Superior temporal gyrus (tissue), 1 donor: ENCODE measurements at regions not wholly inside any gene's neighbourhood (a gene's known extent, or its start where the extent isn't known, plus 50 kb on each side); places are given as distances from the start of the nearest gene placed in this dataset.
"Not testable (repeated sequence)": the region's sequence is repeated elsewhere in the genome, so short reads cannot be mapped to it uniquely, and the experiment has no call there.

Source experiments
- DNase-seq: peaks from one replicate; pipeline ENCODE4 v3.0.0-alpha.2; 2016; ENCODE audit errors: extremely low spot score

- no peak for DNase-seq
Measured at GRCh38 chr15:31217566-31218270, 108.9 kb upstream of the KLF13 start.

GRCh38 chr15:31219221-31219620 is 107.4 kb upstream of the KLF13 start:
- no peak for DNase-seq

GRCh38 chr15:31221936-31222515 is 104.6 kb upstream of the KLF13 start:
- DNase-seq, result no peak

- no peak for DNase-seq
Measured at GRCh38 chr15:31222773-31223341, 103.8 kb upstream of the KLF13 start.

GRCh38 chr15:31223478-31224350 is 102.9 kb upstream of the KLF13 start:
- no peak for DNase-seq

- DNase-seq, result not testable (repeated sequence)
Measured at GRCh38 chr15:31224661-31225060, 102.0 kb upstream of the KLF13 start.

GRCh38 chr15:31225356-31225955 is 101.2 kb upstream of the KLF13 start:
- no peak for DNase-seq

GRCh38 chr15:31226021-31226420 is 100.6 kb upstream of the KLF13 start:
- DNase-seq, result no peak

GRCh38 chr15:31227235-31227634 is 99.4 kb upstream of the KLF13 start:
- no peak for DNase-seq

- DNase-seq, result no peak
Measured at GRCh38 chr15:31228011-31228484, 98.6 kb upstream of the KLF13 start.

GRCh38 chr15:31228980-31229826 is 97.4 kb upstream of the KLF13 start:
- DNase-seq, result no peak

GRCh38 chr15:31230630-31231485 is 95.8 kb upstream of the KLF13 start:
- DNase-seq, result no peak

- no peak for DNase-seq
Measured at GRCh38 chr15:31234815-31235214, 91.8 kb upstream of the KLF13 start.

GRCh38 chr15:31235311-31236183 is 91.1 kb upstream of the KLF13 start:
- DNase-seq, result no peak

GRCh38 chr15:31236184-31237042 is 90.2 kb upstream of the KLF13 start:
- peak; percentile 80 for DNase-seq

GRCh38 chr15:31237043-31237324 is 89.7 kb upstream of the KLF13 start:
- DNase-seq, result no peak

- no peak for DNase-seq
Measured at GRCh38 chr15:31238906-31239305, 87.7 kb upstream of the KLF13 start.

- no peak for DNase-seq
Measured at GRCh38 chr15:31239409-31239808, 87.2 kb upstream of the KLF13 start.
